ENCODE measurements at regions not wholly inside any gene's neighbourhood (a gene's known extent, or its start where the extent isn't known, plus 50 kb on each side); places are given as distances from the start of the nearest gene placed in this dataset.
A peak's percentile ranks its signal among the peaks of the same experiment; 100 is the strongest.

DNA sequence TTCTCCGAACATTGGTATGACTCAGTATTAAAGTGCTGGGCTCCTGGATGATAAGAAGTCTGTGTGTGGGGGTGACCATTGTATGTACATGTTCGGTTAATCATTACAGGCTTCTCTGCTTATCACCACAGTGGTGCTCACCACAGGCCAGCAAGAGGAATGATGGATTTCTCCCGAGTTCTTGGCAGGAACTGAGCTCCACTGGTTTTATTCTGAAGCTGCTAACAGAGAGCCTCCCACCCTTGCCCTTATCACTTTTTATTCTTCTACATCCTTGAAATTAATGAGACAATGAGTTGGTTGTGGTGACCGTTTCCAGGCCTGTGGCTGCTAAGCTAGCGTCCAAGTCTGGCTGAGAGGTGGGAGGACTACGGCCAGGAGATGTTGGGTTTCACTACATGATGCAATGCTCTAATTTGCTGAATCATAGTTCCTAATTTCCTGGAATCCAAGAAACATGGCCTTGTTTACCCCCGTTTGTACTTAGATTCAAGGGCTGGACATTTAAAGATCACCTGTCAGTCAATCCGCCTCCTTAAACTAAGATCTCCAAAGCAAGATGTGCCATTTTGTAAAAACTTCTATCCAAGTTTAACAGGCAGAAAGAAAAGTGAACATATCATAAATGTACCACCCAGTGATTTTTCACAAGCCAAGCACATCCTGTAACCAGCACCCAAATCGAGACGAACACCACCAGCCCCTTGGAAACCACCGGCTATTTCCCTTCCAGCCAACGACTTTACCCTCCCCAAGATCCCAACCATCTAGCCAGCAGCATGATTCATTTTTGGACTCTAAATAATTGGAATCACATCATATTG is 172.5 kb downstream of the FOXA2 start:
- TF ChIP-seq, protein P1, sequence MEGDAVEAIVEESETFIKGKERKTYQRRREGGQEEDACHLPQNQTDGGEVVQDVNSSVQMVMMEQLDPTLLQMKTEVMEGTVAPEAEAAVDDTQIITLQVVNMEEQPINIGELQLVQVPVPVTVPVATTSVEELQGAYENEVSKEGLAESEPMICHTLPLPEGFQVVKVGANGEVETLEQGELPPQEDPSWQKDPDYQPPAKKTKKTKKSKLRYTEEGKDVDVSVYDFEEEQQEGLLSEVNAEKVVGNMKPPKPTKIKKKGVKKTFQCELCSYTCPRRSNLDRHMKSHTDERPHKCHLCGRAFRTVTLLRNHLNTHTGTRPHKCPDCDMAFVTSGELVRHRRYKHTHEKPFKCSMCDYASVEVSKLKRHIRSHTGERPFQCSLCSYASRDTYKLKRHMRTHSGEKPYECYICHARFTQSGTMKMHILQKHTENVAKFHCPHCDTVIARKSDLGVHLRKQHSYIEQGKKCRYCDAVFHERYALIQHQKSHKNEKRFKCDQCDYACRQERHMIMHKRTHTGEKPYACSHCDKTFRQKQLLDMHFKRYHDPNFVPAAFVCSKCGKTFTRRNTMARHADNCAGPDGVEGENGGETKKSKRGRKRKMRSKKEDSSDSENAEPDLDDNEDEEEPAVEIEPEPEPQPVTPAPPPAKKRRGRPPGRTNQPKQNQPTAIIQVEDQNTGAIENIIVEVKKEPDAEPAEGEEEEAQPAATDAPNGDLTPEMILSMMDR (IDR thresholded peaks at IDR 0.05; ENCODE audit: unreplicated experiment): no peak
- DNase-seq (ENCODE audit: unreplicated experiment): peak; percentile 70
- H3K27ac Mint-ChIP-seq (ENCODE audit: low read depth, unreplicated experiment): peak overlapping the region; percentile 16
- POLR2A ChIA-PET: interaction anchor here (0.7 kb wide), 1 partner anchor 20 kb away, joined by 3 read pairs; no protein-coding TSS in a partner anchor
- H3K9me3 Mint-ChIP-seq (ENCODE audit: unreplicated experiment): no peaks in the 10 kb centered on the region
- CTCF ChIA-PET: interaction anchor here (0.6 to 1.4 kb wide), 5 partner anchors 36 to 273 kb away, joined by 3 to 4 read pairs (median 3); no protein-coding TSS in a partner anchor
- no peaks in the 10 kb centered on the region for H3K27me3 Mint-ChIP-seq (ENCODE audit: insufficient read depth, unreplicated experiment)
- no peak overlapping the region for H3K4me3 Mint-ChIP-seq (ENCODE audit: unreplicated experiment)
- intact Hi-C loops (cut with micrococcal nuclease): no loop called here
- H3K4me1 Mint-ChIP-seq (ENCODE audit: insufficient read depth, unreplicated experiment): peaks cover 7% of the 10 kb centered on the region
- no peaks in the 10 kb centered on the region for H3K36me3 Mint-ChIP-seq (ENCODE audit: insufficient read depth, unreplicated experiment)
- BruUV-seq (replicated peaks): TSS peak; percentile 37

DNA sequence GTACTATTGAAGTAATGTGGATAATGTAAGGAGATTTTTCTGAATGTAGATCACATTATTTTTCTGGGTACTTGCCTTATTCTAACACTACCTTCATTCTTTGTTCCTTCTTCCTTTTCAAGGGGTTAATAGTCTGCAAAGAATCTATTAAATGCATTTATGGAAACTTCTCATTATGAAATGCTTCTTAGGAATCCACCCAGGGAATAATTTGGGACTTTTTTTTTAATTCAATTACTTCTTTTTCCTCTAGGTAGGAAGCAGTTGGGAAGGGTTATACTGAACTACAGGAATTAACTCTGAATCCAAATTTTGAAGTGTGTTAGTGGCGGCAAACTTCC is 173.1 kb downstream of the FOXA2 start:
- no peaks in the 10 kb centered on the region for H3K9me3 Mint-ChIP-seq (ENCODE audit: unreplicated experiment)
- no peak overlapping the region for H3K4me3 Mint-ChIP-seq (ENCODE audit: unreplicated experiment)
- no TSS peak for BruUV-seq (replicated peaks)
- no peaks in the 10 kb centered on the region for H3K36me3 Mint-ChIP-seq (ENCODE audit: insufficient read depth, unreplicated experiment)
- no peak overlapping the region for H3K27ac Mint-ChIP-seq (ENCODE audit: low read depth, unreplicated experiment)
- ChIA-PET CTCF (interaction anchor here (0.6 to 1.4 kb wide), 4 partner anchors 36 to 274 kb away, joined by 3 to 4 read pairs (median 4); no protein-coding TSS in a partner anchor), POLR2A (no interaction called here)
- intact Hi-C loops (cut with micrococcal nuclease): no loop called here
- no peak for DNase-seq (ENCODE audit: unreplicated experiment)
- TF ChIP-seq, protein P1 (IDR thresholded peaks at IDR 0.05; ENCODE audit: unreplicated experiment): no peak
- H3K27me3 Mint-ChIP-seq (ENCODE audit: insufficient read depth, unreplicated experiment): no peaks in the 10 kb centered on the region
- H3K4me1 Mint-ChIP-seq (ENCODE audit: insufficient read depth, unreplicated experiment): peaks cover 12% of the 10 kb centered on the region

DNA sequence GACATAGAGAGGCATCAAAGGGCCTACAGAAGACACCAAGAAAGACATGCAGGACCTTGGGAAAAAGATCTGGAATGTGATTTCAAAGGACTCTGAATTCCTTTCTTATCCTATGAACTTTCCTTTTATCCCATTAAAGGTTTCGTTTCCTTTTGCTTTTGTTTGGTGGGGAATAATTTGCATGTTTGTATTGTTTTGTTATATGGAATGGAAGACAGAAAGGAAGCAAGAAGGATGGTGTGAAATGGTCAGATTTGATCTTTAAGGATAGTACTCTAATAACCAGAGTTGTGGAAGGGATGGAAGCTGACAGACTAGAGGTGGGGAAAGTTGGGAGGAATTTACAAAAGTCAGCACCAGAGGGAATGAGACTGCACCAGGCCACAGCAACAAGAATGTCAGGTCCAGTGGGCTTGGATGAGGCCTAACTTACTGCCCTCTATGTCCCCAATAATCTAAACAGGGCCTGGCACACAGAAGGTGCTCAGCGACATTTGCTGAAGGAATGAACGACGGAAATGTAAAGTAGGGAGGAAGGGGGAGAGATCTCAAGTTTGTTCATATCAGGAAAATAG is 173.7 kb downstream of the FOXA2 start:
- H3K27me3 Mint-ChIP-seq (ENCODE audit: insufficient read depth, unreplicated experiment): no peaks in the 10 kb centered on the region
- ChIA-PET POLR2A (no interaction called here), CTCF (interaction anchor here (0.6 to 1.4 kb wide), 4 partner anchors 35 to 274 kb away, joined by 3 to 4 read pairs (median 4); no protein-coding TSS in a partner anchor)
- TF ChIP-seq, protein P1 (IDR thresholded peaks at IDR 0.05; ENCODE audit: unreplicated experiment): no peak
- BruUV-seq (replicated peaks): no TSS peak
- H3K4me1 Mint-ChIP-seq (ENCODE audit: insufficient read depth, unreplicated experiment): peaks cover 12% of the 10 kb centered on the region
- H3K27ac Mint-ChIP-seq (ENCODE audit: low read depth, unreplicated experiment): peak overlapping the region; percentile 32
- H3K36me3 Mint-ChIP-seq (ENCODE audit: insufficient read depth, unreplicated experiment): no peaks in the 10 kb centered on the region
- no peak overlapping the region for H3K4me3 Mint-ChIP-seq (ENCODE audit: unreplicated experiment)
- intact Hi-C loops (cut with micrococcal nuclease): no loop called here
- no peak for DNase-seq (ENCODE audit: unreplicated experiment)
- H3K9me3 Mint-ChIP-seq (ENCODE audit: unreplicated experiment): no peaks in the 10 kb centered on the region
